Omental fat pad (tissue), 3 donors: ENCODE measurements at regions not wholly inside any gene's neighbourhood (a gene's known extent, or its start where the extent isn't known, plus 50 kb on each side); places are given as distances from the start of the nearest gene placed in this dataset.

Source experiments
- ATAC-seq: fragments of 150-250 bp; one replicate; pipeline ENCODE4 v1.9.1; 2016; ENCODE audit warnings: mild to moderate bottlenecking, moderate library complexity; ENCODE audit not compliant: low FRiP score
- DNase-seq: peaks from one replicate; pipeline ENCODE4 v3.0.0-alpha.2; 2019; ENCODE audit warnings: low spot score
- TF ChIP-seq, protein P1 (sequence below), 3 donors: fragments of 450-650 bp; IDR thresholded peaks; one replicate each; pipeline ENCODE4 v1.5.1; 2016 to 2017; ENCODE audit warnings: antibody characterized with exemption in 3 of 3, mild to moderate bottlenecking in 3 of 3, moderate library complexity in 2 of 3

- ATAC-seq: no peak
- TF ChIP-seq, protein P1, sequence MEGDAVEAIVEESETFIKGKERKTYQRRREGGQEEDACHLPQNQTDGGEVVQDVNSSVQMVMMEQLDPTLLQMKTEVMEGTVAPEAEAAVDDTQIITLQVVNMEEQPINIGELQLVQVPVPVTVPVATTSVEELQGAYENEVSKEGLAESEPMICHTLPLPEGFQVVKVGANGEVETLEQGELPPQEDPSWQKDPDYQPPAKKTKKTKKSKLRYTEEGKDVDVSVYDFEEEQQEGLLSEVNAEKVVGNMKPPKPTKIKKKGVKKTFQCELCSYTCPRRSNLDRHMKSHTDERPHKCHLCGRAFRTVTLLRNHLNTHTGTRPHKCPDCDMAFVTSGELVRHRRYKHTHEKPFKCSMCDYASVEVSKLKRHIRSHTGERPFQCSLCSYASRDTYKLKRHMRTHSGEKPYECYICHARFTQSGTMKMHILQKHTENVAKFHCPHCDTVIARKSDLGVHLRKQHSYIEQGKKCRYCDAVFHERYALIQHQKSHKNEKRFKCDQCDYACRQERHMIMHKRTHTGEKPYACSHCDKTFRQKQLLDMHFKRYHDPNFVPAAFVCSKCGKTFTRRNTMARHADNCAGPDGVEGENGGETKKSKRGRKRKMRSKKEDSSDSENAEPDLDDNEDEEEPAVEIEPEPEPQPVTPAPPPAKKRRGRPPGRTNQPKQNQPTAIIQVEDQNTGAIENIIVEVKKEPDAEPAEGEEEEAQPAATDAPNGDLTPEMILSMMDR (IDR thresholded peaks at IDR 0.05): no peak
- DNase-seq: no peak
Measured at GRCh38 chr7:67552738-67553137, 556.1 kb downstream of the TYW1 start.

- DNase-seq (no peak), ATAC-seq (no peak)
- TF ChIP-seq, protein P1 (IDR thresholded peaks at IDR 0.05): no peak
Measured at GRCh38 chr7:67553378-67553777, 556.7 kb downstream of the TYW1 start.

- TF ChIP-seq, protein P1 (IDR thresholded peaks at IDR 0.05): no peak
- DNase-seq (no peak), ATAC-seq (no peak)
Measured at GRCh38 chr7:67554986-67555385, 558.4 kb downstream of the TYW1 start.

- ATAC-seq: no peak
- TF ChIP-seq, protein P1 (IDR thresholded peaks at IDR 0.05): no peak
Measured at GRCh38 chr7:67564959-67565358, 568.3 kb downstream of the TYW1 start.

GRCh38 chr7:67566101-67566500 lies 569.5 kb downstream of the TYW1 start:
- DNase-seq (no peak), ATAC-seq (no peak)
- TF ChIP-seq, protein P1 (IDR thresholded peaks at IDR 0.05): no peak

More at GRCh38 chr7:67564959-67565358, 568.3 kb downstream of the TYW1 start:
- DNase-seq: no peak

DNA sequence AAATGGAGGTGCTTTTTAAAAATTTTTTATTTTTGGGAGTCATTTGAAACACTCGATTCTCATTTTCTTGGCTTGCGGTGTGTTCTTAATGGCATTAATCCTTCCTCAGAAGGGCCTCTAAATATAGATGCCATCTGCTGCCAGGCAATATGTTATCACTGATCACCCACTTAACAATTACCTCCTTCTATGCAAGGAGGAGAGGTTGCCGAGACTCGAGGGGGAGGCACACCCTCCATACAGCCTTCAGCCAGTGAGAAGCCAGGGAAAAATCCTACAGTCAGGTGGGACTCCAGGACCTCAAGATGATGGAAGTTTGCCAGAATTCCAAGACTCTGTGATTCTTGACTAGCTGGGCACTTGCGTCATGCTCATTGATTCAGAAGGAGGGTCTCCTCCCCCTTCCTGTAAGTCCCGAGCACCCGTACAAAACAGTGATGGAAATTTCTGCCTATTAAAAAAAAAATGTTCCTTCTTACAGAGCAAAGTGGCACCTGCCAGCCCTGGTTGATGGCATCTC lies 574.5 kb downstream of the TYW1 start:
- TF ChIP-seq, protein P1 (IDR thresholded peaks at IDR 0.05): no peak
- DNase-seq (no peak), ATAC-seq (no peak)

- no peak for DNase-seq
- TF ChIP-seq, protein P1 (IDR thresholded peaks at IDR 0.05): no peak
- no peak for ATAC-seq
Measured at GRCh38 chr7:67573639-67574038, 577.0 kb downstream of the TYW1 start.
